ENCODE measurements at regions not wholly inside any gene's neighbourhood (a gene's known extent, or its start where the extent isn't known, plus 50 kb on each side); places are given as distances from the start of the nearest gene placed in this dataset.

DNA sequence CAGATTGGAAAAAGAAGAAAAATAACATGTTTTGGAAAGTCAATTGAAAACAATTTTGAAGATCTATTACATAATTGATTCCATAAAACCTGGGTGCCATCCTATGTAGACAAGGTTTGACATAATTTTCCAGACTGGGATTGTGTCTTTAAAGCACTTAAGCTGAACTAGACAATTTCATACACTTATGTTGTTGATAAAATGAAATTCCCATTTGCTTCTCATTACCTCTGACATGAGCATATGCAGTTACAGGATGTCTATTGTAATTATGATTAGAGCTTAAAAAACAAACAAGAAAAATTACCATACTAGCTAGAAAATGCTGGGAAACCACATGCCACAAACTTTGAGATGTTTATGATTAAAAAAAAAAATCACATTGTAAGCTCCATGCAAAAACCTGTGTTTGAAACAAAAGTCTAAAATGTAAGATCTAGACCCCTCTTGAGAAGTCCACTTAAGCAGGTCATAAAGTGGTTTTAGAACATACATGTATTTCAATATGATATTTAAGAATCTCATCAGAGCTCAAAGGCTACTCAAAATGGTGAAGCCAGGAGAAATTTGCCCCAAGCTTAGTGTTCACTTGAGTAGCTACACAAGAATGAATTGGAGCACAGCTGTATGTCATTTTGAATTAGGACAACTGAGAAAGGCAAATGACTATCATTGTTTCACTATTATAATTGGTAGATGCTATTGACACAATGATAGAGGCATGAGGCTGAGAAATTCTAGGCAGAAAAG, 181.1 kb upstream of the PABPC4L start:
- H3K27ac ChIP-seq (ENCODE audit: low read depth in 1 of 3, low read length in 2 of 3): no peak overlapping the region
- no peaks in the 10 kb centered on the region for H3K9me3 ChIP-seq (ENCODE audit: control insufficient read depth in 2 of 2, insufficient read depth in 1 of 2, low read depth in 1 of 2, low read length in 1 of 2)
- no peaks in the 10 kb centered on the region for H3K36me3 ChIP-seq (ENCODE audit: control insufficient read depth in 3 of 3, insufficient read depth in 2 of 3, low read depth in 1 of 3, low read length in 3 of 3)
- H3K27me3 ChIP-seq (ENCODE audit: control insufficient read depth in 3 of 3, insufficient read depth in 3 of 3, low read length in 3 of 3): no peaks in the 10 kb centered on the region
- H3K4me3 ChIP-seq (ENCODE audit: low read depth in 1 of 3, low read length in 3 of 3): no peak overlapping the region
- FAIRE-seq (no peak), DNase-seq (no peak)
- no peaks in the 10 kb centered on the region for H3K4me1 ChIP-seq (ENCODE audit: control insufficient read depth in 3 of 3, insufficient read depth in 2 of 3, low read depth in 1 of 3, low read length in 2 of 3)

DNA sequence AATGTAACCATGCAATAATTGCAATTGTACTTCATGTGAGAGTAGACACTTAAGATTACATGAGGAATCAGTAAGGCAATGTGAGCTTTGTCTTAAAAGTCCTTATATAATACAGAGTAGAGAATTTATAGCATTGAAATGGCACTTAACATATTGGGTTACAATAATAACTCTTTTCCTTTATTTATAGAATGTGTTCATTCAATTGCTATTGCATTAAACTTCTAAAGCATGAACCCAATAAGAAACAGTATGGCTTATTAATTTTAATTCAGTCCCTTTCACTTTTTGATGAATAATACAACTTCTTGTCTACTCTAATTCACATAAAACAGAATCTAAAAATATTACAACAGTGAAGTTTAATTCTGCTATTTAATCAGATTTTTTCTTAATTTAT, 174.2 kb upstream of the PABPC4L start:
- no peak overlapping the region for H3K4me3 ChIP-seq (ENCODE audit: low read depth in 1 of 3, low read length in 3 of 3)
- FAIRE-seq (no peak), DNase-seq (no peak)
- no peaks in the 10 kb centered on the region for H3K36me3 ChIP-seq (ENCODE audit: control insufficient read depth in 3 of 3, insufficient read depth in 2 of 3, low read depth in 1 of 3, low read length in 3 of 3)
- H3K9me3 ChIP-seq (ENCODE audit: control insufficient read depth in 2 of 2, insufficient read depth in 1 of 2, low read depth in 1 of 2, low read length in 1 of 2): no peaks in the 10 kb centered on the region
- H3K4me1 ChIP-seq (ENCODE audit: control insufficient read depth in 3 of 3, insufficient read depth in 2 of 3, low read depth in 1 of 3, low read length in 2 of 3): no peaks in the 10 kb centered on the region
- no peaks in the 10 kb centered on the region for H3K27me3 ChIP-seq (ENCODE audit: control insufficient read depth in 3 of 3, insufficient read depth in 3 of 3, low read length in 3 of 3)
- no peak overlapping the region for H3K27ac ChIP-seq (ENCODE audit: low read depth in 1 of 3, low read length in 2 of 3)

DNA sequence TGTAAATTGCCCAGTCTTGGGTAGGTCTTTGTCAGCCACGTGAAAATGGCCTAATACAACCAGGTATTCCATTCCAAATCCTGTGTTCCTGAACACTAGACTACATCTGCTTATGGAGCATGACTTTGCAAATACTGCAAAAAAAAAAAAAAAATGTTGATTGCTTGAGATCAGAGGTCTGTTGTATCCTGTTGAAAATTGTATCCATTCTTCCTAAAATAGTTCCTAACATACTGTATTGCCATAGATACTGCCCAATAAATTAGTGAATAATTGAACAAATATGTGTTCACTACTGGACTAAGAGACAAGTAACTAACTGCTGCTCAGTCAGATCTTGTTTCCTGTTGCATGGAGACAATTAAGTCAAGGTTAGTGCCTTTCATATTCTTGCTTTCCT, 164.3 kb upstream of the PABPC4L start:
- H3K36me3 ChIP-seq (ENCODE audit: control insufficient read depth in 3 of 3, insufficient read depth in 2 of 3, low read depth in 1 of 3, low read length in 3 of 3): no peaks in the 10 kb centered on the region
- WGBS, 3 donors: 43 to 66% (median 43%) methylated on average over 1 of the region's 1 CpG
- H3K9me3 ChIP-seq (ENCODE audit: control insufficient read depth in 2 of 2, insufficient read depth in 1 of 2, low read depth in 1 of 2, low read length in 1 of 2): no peaks in the 10 kb centered on the region
- H3K27me3 ChIP-seq (ENCODE audit: control insufficient read depth in 3 of 3, insufficient read depth in 3 of 3, low read length in 3 of 3): no peaks in the 10 kb centered on the region
- no peak overlapping the region for H3K27ac ChIP-seq (ENCODE audit: low read depth in 1 of 3, low read length in 2 of 3)
- DNase-seq (no peak), FAIRE-seq (no peak)
- no peaks in the 10 kb centered on the region for H3K4me1 ChIP-seq (ENCODE audit: control insufficient read depth in 3 of 3, insufficient read depth in 2 of 3, low read depth in 1 of 3, low read length in 2 of 3)
- no peak overlapping the region for H3K4me3 ChIP-seq (ENCODE audit: low read depth in 1 of 3, low read length in 3 of 3)

DNA sequence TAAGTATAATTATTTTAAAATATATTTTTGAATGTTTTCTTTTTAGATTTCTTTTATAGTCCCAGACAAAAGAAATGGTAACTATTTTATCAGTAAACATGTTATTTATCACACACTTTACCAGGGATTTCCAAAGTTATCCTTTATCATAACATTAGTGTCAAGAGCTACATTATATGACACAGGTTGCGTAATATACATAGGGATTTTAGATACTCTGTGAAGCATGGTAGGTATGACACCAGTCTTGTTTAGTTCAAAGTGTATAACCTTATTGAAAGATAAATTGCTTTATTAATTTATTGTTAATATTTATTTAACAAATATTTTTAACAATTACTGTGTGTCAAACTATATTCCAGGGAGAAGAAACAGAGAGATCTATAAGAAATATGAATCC, 163.3 kb upstream of the PABPC4L start:
- DNase-seq (no peak), FAIRE-seq (no peak)
- no peak overlapping the region for H3K27ac ChIP-seq (ENCODE audit: low read depth in 1 of 3, low read length in 2 of 3)
- H3K9me3 ChIP-seq (ENCODE audit: control insufficient read depth in 2 of 2, insufficient read depth in 1 of 2, low read depth in 1 of 2, low read length in 1 of 2): no peaks in the 10 kb centered on the region
- no peaks in the 10 kb centered on the region for H3K36me3 ChIP-seq (ENCODE audit: control insufficient read depth in 3 of 3, insufficient read depth in 2 of 3, low read depth in 1 of 3, low read length in 3 of 3)
- H3K4me1 ChIP-seq (ENCODE audit: control insufficient read depth in 3 of 3, insufficient read depth in 2 of 3, low read depth in 1 of 3, low read length in 2 of 3): no peaks in the 10 kb centered on the region
- H3K27me3 ChIP-seq (ENCODE audit: control insufficient read depth in 3 of 3, insufficient read depth in 3 of 3, low read length in 3 of 3): no peaks in the 10 kb centered on the region
- WGBS, 3 donors: 90 to 98% (median 93%) methylated on average over 1 of the region's 1 CpG
- no peak overlapping the region for H3K4me3 ChIP-seq (ENCODE audit: low read depth in 1 of 3, low read length in 3 of 3)

DNA sequence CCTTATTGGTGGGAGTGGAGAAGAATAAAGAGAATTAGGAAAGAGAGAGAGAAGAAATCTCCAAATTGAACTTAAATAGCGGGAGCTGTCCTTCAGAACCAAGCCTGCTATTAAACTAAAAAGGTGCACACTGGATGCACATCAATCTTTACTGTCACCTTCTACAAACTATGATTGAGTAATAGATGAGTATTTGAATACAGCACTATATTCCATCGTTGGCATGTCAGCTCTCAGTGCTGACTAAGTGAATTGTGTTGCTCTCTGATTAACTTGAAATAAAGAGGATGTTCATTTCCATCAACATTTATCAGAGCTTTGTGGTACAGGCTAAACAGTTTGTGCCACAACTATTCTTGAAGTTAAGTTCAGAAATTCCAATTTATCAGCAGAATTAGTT, 143.7 kb upstream of the PABPC4L start:
- no peaks in the 10 kb centered on the region for H3K9me3 ChIP-seq (ENCODE audit: control insufficient read depth in 2 of 2, insufficient read depth in 1 of 2, low read depth in 1 of 2, low read length in 1 of 2)
- FAIRE-seq (no peak), DNase-seq (no peak)
- no peak overlapping the region for H3K4me3 ChIP-seq (ENCODE audit: low read depth in 1 of 3, low read length in 3 of 3)
- no peaks in the 10 kb centered on the region for H3K27me3 ChIP-seq (ENCODE audit: control insufficient read depth in 3 of 3, insufficient read depth in 3 of 3, low read length in 3 of 3)
- 61 to 72% (median 63%) methylated on average over 2 of the region's 2 CpGs for WGBS, 3 donors
- H3K27ac ChIP-seq (ENCODE audit: low read depth in 1 of 3, low read length in 2 of 3): no peak overlapping the region
- H3K36me3 ChIP-seq (ENCODE audit: control insufficient read depth in 3 of 3, insufficient read depth in 2 of 3, low read depth in 1 of 3, low read length in 3 of 3): no peaks in the 10 kb centered on the region
- no peaks in the 10 kb centered on the region for H3K4me1 ChIP-seq (ENCODE audit: control insufficient read depth in 3 of 3, insufficient read depth in 2 of 3, low read depth in 1 of 3, low read length in 2 of 3)

DNA sequence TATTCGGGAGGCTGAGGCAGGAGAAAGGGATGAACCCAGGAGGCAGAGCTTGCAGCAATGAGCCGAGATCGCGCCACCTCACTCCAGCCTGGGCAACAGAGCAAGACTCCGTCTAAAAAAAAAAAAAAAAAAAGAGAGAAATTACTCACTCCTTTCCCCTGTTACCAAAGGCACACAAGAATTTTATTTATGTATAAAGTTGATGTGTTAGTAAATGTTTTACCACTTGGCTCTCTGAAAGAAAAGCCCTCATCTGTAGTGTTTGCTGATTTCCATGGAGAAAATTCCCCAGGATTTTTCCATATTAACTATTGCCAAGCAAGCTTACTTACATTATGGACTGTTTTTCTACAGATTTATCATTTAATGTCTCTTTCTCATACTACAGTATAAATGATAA, 142.1 kb upstream of the PABPC4L start:
- DNase-seq: no peak
- no peak for FAIRE-seq
- 84 to 94% (median 89%) methylated on average over 5 of the region's 5 CpGs for WGBS, 3 donors
- Histone ChIP-seq H3K27me3 (ENCODE audit: control insufficient read depth in 3 of 3, insufficient read depth in 3 of 3, low read length in 3 of 3) (no peaks in the 10 kb centered on the region), H3K36me3 (ENCODE audit: control insufficient read depth in 3 of 3, insufficient read depth in 2 of 3, low read depth in 1 of 3, low read length in 3 of 3) (no peaks in the 10 kb centered on the region), H3K4me3 (ENCODE audit: low read depth in 1 of 3, low read length in 3 of 3) (no peak overlapping the region), H3K27ac (ENCODE audit: low read depth in 1 of 3, low read length in 2 of 3) (no peak overlapping the region), H3K4me1 (ENCODE audit: control insufficient read depth in 3 of 3, insufficient read depth in 2 of 3, low read depth in 1 of 3, low read length in 2 of 3) (no peaks in the 10 kb centered on the region), H3K9me3 (ENCODE audit: control insufficient read depth in 2 of 2, insufficient read depth in 1 of 2, low read depth in 1 of 2, low read length in 1 of 2) (no peaks in the 10 kb centered on the region)

DNA sequence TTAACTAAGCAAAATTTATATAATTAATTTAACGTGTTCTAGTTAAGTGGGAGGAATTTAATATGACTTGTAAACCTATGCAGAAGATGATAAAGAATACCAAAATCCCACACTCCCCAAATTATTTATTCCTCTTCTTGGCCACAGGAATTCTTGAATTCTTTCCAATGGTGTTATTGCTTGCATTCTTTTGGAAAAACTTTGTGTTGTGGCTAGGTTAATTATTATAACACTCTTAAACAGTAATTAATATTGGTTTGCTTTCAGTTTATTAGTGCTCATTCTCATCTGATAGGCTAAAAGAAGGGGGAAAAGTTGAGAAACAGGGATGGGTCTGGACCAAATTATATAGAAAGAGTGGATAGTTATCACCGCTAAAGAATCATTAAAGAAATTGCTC, 141.5 kb upstream of the PABPC4L start:
- no peak overlapping the region for H3K4me3 ChIP-seq (ENCODE audit: low read depth in 1 of 3, low read length in 3 of 3)
- H3K27ac ChIP-seq (ENCODE audit: low read depth in 1 of 3, low read length in 2 of 3): no peak overlapping the region
- WGBS, 3 donors: 50 to 84% (median 56%) methylated on average over 2 of the region's 2 CpGs
- H3K4me1 ChIP-seq (ENCODE audit: control insufficient read depth in 3 of 3, insufficient read depth in 2 of 3, low read depth in 1 of 3, low read length in 2 of 3): no peaks in the 10 kb centered on the region
- no peaks in the 10 kb centered on the region for H3K36me3 ChIP-seq (ENCODE audit: control insufficient read depth in 3 of 3, insufficient read depth in 2 of 3, low read depth in 1 of 3, low read length in 3 of 3)
- H3K9me3 ChIP-seq (ENCODE audit: control insufficient read depth in 2 of 2, insufficient read depth in 1 of 2, low read depth in 1 of 2, low read length in 1 of 2): no peaks in the 10 kb centered on the region
- DNase-seq (no peak), FAIRE-seq (no peak)
- no peaks in the 10 kb centered on the region for H3K27me3 ChIP-seq (ENCODE audit: control insufficient read depth in 3 of 3, insufficient read depth in 3 of 3, low read length in 3 of 3)

DNA sequence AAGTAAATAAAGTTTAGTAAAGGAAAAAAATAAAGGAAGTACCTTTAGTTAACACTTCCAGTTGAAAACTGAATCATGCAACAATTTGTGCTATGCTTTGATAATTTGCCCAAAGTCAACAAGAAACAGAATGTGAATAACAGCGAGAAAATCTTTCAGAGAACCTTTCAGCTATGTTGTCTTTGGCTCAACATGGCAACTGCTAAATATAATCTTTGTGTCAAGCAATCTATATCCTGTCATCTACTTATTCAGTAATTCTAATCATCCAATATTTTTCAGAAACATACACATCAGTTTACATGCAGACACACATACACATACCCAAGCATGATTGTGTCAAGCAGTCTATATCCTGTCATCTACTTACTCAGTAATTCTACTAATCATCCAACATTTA, 136.0 kb upstream of the PABPC4L start:
- H3K27ac ChIP-seq (ENCODE audit: low read depth in 1 of 3, low read length in 2 of 3): no peak overlapping the region
- no peaks in the 10 kb centered on the region for H3K36me3 ChIP-seq (ENCODE audit: control insufficient read depth in 3 of 3, insufficient read depth in 2 of 3, low read depth in 1 of 3, low read length in 3 of 3)
- no peak for DNase-seq
- no peak for FAIRE-seq
- H3K4me3 ChIP-seq (ENCODE audit: low read depth in 1 of 3, low read length in 3 of 3): no peak overlapping the region
- H3K9me3 ChIP-seq (ENCODE audit: control insufficient read depth in 2 of 2, insufficient read depth in 1 of 2, low read depth in 1 of 2, low read length in 1 of 2): no peaks in the 10 kb centered on the region
- no peaks in the 10 kb centered on the region for H3K27me3 ChIP-seq (ENCODE audit: control insufficient read depth in 3 of 3, insufficient read depth in 3 of 3, low read length in 3 of 3)
- no peaks in the 10 kb centered on the region for H3K4me1 ChIP-seq (ENCODE audit: control insufficient read depth in 3 of 3, insufficient read depth in 2 of 3, low read depth in 1 of 3, low read length in 2 of 3)
- WGBS, 3 donors: 57 to 71% (median 62%) methylated on average over 1 of the region's 1 CpG

DNA sequence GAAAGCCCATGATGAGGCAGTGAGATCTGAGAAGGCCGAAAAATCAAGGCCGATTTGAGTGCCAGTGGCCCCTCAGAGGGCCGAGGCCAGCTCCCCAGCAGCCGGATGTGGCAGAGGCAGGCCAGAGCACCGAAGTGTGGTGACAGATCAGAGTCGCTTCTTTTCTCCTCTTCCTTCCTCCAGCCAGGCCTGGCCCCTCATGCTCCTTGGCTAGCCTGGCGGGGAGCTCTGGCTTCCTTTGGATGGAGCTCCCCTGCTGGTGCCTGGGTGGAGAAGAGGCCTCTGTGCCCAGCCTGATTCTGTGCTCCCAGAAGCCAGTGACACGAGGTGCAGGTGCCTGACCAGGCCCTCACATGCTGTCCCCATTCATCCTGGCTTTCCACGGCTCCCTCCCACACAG, 127.2 kb upstream of the PABPC4L start:
- 81 to 88% (median 84%) methylated on average over 8 to 9 of the region's 9 CpGs for WGBS, 3 donors
- peaks cover 0 to 5% (median 0%) of the 10 kb centered on the region in 3 donors for H3K4me1 ChIP-seq (ENCODE audit: control insufficient read depth in 3 of 3, insufficient read depth in 2 of 3, low read depth in 1 of 3, low read length in 2 of 3)
- H3K4me3 ChIP-seq (ENCODE audit: low read depth in 1 of 3, low read length in 3 of 3): no peak overlapping the region
- DNase-seq (no peak), FAIRE-seq (no peak)
- no peak overlapping the region for H3K27ac ChIP-seq (ENCODE audit: low read depth in 1 of 3, low read length in 2 of 3)
- H3K9me3 ChIP-seq (ENCODE audit: control insufficient read depth in 2 of 2, insufficient read depth in 1 of 2, low read depth in 1 of 2, low read length in 1 of 2): peaks cover 0 to 17% of the 10 kb centered on the region in 2 donors
- no peaks in the 10 kb centered on the region for H3K36me3 ChIP-seq (ENCODE audit: control insufficient read depth in 3 of 3, insufficient read depth in 2 of 3, low read depth in 1 of 3, low read length in 3 of 3)
- no peaks in the 10 kb centered on the region for H3K27me3 ChIP-seq (ENCODE audit: control insufficient read depth in 3 of 3, insufficient read depth in 3 of 3, low read length in 3 of 3)
